OCI-LY7 (cell line): ENCODE measurements at regions not wholly inside any gene's neighbourhood (a gene's known extent, or its start where the extent isn't known, plus 50 kb on each side); places are given as distances from the start of the nearest gene placed in this dataset.

Source experiments
- BruUV-seq: library from RNA; stranded (reverse); fragments of 400-500 nt; replicated peaks from 2 replicates; lab custom pipeline; 2021; lab: Mats Ljungman, UMichigan
- CTCF ChIA-PET: fragments of 300-600 bp; sonication (Branson Sonifier 250); formaldehyde crosslinking; loops from one replicate; lab custom pipeline; 2022; ENCODE audit warnings: antibody characterized with exemption; ENCODE audit not compliant: unreplicated experiment; lab: Charles Lee
- POLR2A ChIA-PET: fragments of 300-600 bp; sonication (Branson Sonifier 250); formaldehyde crosslinking; loops from one replicate; lab custom pipeline; 2022; ENCODE audit warnings: antibody characterized with exemption; lab: Charles Lee
- DNase-seq: peaks from one replicate; pipeline ENCODE4 v3.0.0-alpha.2; 2015; ENCODE audit warnings: low spot score
- H2AFZ ChIP-seq: fragments of 200-600 bp; sonication (generic), shearing (Covaris generic); 2 replicates; pipeline ENCODE4 v1.6.1; 2014; ENCODE audit warnings: mild to moderate bottlenecking, antibody characterized with exemption, low read length, moderate library complexity
- H3K27ac ChIP-seq: fragments of 200-600 bp; sonication (generic); 2 replicates; pipeline ENCODE4 v1.5.1; 2014; ENCODE audit warnings: mixed run types, low read depth, mild to moderate bottlenecking, moderate library complexity, low read length, inconsistent platforms; ENCODE audit not compliant: poor library complexity, severe bottlenecking
- H3K36me3 ChIP-seq: fragments of 200-600 bp; sonication (generic); 2 replicates; pipeline ENCODE4 v1.6.1; 2014; ENCODE audit warnings: mild to moderate bottlenecking, antibody characterized with exemption, low read length, moderate library complexity, mixed read lengths; ENCODE audit not compliant: insufficient read depth
- H3K4me1 ChIP-seq: fragments of 200-600 bp; sonication (generic); 2 replicates; pipeline ENCODE4 v1.5.1; 2014; ENCODE audit warnings: mild to moderate bottlenecking, low read length; ENCODE audit not compliant: insufficient read depth, poor library complexity, severe bottlenecking
- H3K4me2 ChIP-seq: fragments of 200-600 bp; sonication (generic); 2 replicates; pipeline ENCODE4 v1.6.1; 2014; ENCODE audit warnings: mild to moderate bottlenecking, low read length
- H3K4me3 ChIP-seq: fragments of 200-600 bp; sonication (generic); 2 replicates; pipeline ENCODE4 v1.5.1; 2014; ENCODE audit warnings: mild to moderate bottlenecking, low read depth, low read length; ENCODE audit not compliant: poor library complexity, severe bottlenecking
- H3K79me2 ChIP-seq: fragments of 200-600 bp; sonication (generic); 2 replicates; pipeline ENCODE4 v1.6.1; 2016; ENCODE audit warnings: low read depth, mild to moderate bottlenecking, low read length, moderate library complexity, mixed read lengths; ENCODE audit not compliant: insufficient read depth
- H3K9me2 ChIP-seq: fragments of 200-600 bp; sonication (generic); 2 replicates; pipeline ENCODE4 v1.6.1; 2016; ENCODE audit warnings: mild to moderate bottlenecking, low read length, mixed read lengths; ENCODE audit not compliant: insufficient read depth
- H3K9me3 ChIP-seq: fragments of 200-600 bp; sonication (generic); 2 replicates; pipeline ENCODE4 v1.6.1; 2014; ENCODE audit warnings: mild to moderate bottlenecking, mixed run types, low read length, mixed read lengths
- H4K20me1 ChIP-seq: fragments of 200-600 bp; sonication (generic); 2 replicates; pipeline ENCODE4 v1.6.1; 2014; ENCODE audit warnings: mild to moderate bottlenecking, antibody characterized with exemption, low read length, moderate library complexity, mixed read lengths; ENCODE audit not compliant: insufficient read depth
- EZH2phosphoT487 ChIP-seq: fragments of 200-600 bp; sonication (generic); IDR thresholded peaks from 2 replicates; pipeline ENCODE4 v1.6.1; 2018; ENCODE audit warnings: low read depth, borderline replicate concordance, mild to moderate bottlenecking, mixed run types, antibody characterized with exemption, low read length, moderate library complexity, mixed read lengths
- intact Hi-C: fragments of 100-400 bp; cut with micrococcal nuclease; formaldehyde crosslinking; loops from one replicate; pipeline ENCODE4 v1.10.0; 2022; ENCODE audit not compliant: unreplicated experiment
- TF ChIP-seq, protein P1 (sequence below): fragments of 200-600 bp; sonication (generic); conservative IDR thresholded peaks from 2 replicates; pipeline ENCODE4 v1.5.1; 2014; ENCODE audit warnings: mild to moderate bottlenecking, antibody characterized with exemption, low read length, moderate library complexity, mixed read lengths

DNA sequence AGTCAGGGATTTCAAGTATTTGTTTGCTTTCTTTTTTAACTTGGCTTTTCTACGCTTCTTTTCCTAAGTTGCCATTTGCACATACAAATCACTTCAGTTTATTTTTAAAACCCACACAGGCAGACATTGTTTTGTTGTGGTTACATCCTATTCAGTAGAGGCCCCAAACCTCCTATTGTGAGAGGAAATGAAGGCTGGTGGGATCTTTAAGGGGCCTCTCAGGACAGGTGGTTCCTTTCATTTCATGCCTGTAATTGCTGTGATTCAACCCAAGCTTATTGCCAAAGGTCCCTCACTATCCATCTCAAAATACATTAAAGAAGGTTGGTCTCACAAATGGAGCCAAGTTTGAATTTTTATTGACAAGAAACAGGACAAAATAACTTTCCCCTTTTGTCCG is 257.1 kb downstream of the ADAMTS20 start:
- POLR2A ChIA-PET: no interaction called here
- Histone ChIP-seq H3K4me2 (no peak overlapping the region), H3K9me3 (no peaks in the 10 kb centered on the region), H3K4me1 (no peaks in the 10 kb centered on the region), H3K9me2 (no peaks in the 10 kb centered on the region), H4K20me1 (no peaks in the 10 kb centered on the region), H2AFZ (no peak overlapping the region), H3K27ac (no peak overlapping the region), H3K79me2 (no peaks in the 10 kb centered on the region), H3K36me3 (no peaks in the 10 kb centered on the region), H3K4me3 (no peak overlapping the region)
- no TSS peak for BruUV-seq
- intact Hi-C loops: no loop called here
- CTCF ChIA-PET: no interaction called here
- DNase-seq: no peak
- TF ChIP-seq, protein P1, sequence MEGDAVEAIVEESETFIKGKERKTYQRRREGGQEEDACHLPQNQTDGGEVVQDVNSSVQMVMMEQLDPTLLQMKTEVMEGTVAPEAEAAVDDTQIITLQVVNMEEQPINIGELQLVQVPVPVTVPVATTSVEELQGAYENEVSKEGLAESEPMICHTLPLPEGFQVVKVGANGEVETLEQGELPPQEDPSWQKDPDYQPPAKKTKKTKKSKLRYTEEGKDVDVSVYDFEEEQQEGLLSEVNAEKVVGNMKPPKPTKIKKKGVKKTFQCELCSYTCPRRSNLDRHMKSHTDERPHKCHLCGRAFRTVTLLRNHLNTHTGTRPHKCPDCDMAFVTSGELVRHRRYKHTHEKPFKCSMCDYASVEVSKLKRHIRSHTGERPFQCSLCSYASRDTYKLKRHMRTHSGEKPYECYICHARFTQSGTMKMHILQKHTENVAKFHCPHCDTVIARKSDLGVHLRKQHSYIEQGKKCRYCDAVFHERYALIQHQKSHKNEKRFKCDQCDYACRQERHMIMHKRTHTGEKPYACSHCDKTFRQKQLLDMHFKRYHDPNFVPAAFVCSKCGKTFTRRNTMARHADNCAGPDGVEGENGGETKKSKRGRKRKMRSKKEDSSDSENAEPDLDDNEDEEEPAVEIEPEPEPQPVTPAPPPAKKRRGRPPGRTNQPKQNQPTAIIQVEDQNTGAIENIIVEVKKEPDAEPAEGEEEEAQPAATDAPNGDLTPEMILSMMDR: no peak
- no peak for TF ChIP-seq EZH2phosphoT487

DNA sequence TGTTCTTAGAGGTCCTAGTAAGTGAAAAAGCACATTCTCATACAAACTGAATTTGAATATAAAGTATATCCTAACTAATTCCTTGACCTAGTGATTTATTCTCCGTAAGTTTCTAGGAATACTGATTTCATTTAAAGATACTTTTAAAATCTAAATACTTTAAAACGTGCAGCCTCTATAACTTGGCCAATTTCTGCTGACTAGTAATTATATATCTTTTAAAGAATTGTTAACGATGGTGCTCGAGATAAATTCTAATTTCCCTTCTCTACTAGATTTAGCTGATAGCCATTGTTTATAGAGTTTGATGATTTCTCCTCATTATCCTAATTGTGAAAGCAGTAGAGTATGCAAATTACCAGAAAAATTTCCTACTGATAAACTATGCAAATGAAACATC is 257.9 kb downstream of the ADAMTS20 start:
- ChIA-PET POLR2A (no interaction called here), CTCF (no interaction called here)
- no peak overlapping the region for H3K27ac ChIP-seq
- no peaks in the 10 kb centered on the region for H3K9me2 ChIP-seq
- no peak overlapping the region for H2AFZ ChIP-seq
- no peak overlapping the region for H3K4me2 ChIP-seq
- TF ChIP-seq, protein P1: no peak
- TF ChIP-seq EZH2phosphoT487: no peak
- H3K4me3 ChIP-seq: no peak overlapping the region
- no TSS peak for BruUV-seq
- no peaks in the 10 kb centered on the region for H3K36me3 ChIP-seq
- H3K4me1 ChIP-seq: no peaks in the 10 kb centered on the region
- intact Hi-C loops: no loop called here
- no peaks in the 10 kb centered on the region for H3K9me3 ChIP-seq
- H4K20me1 ChIP-seq: no peaks in the 10 kb centered on the region
- H3K79me2 ChIP-seq: no peaks in the 10 kb centered on the region
- DNase-seq: no peak

DNA sequence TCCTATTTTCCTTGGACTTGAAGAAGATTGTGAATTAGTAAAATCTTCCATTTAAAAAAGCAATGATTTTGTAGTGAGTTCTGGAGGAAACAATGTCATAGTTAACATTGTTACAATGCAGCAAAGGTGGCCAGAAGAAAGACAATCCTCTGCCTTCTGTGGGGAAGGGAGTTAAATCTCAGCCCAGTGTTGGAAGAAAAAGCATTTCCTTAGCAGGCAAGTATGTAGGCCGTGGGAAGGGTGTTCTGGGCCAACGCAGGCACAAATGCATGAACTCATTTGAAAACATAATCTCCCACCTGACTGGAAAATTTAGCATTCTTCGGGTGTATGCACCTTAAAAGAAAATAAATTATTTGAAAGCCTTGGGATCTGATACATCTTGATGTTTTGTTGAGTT is 258.6 kb downstream of the ADAMTS20 start:
- no TSS peak for BruUV-seq
- no peaks in the 10 kb centered on the region for H3K79me2 ChIP-seq
- no peaks in the 10 kb centered on the region for H3K4me1 ChIP-seq
- no peaks in the 10 kb centered on the region for H4K20me1 ChIP-seq
- intact Hi-C loops: no loop called here
- ChIA-PET CTCF (no interaction called here), POLR2A (no interaction called here)
- H3K4me2 ChIP-seq: no peak overlapping the region
- no peak overlapping the region for H3K27ac ChIP-seq
- DNase-seq: no peak
- no peaks in the 10 kb centered on the region for H3K9me2 ChIP-seq
- no peaks in the 10 kb centered on the region for H3K9me3 ChIP-seq
- H3K36me3 ChIP-seq: no peaks in the 10 kb centered on the region
- TF ChIP-seq EZH2phosphoT487: no peak
- TF ChIP-seq, protein P1: no peak
- no peak overlapping the region for H2AFZ ChIP-seq
- H3K4me3 ChIP-seq: no peak overlapping the region
